ENCODE measurements at regions not wholly inside any gene's neighbourhood (a gene's known extent, or its start where the extent isn't known, plus 50 kb on each side); places are given as distances from the start of the nearest gene placed in this dataset.

DNA sequence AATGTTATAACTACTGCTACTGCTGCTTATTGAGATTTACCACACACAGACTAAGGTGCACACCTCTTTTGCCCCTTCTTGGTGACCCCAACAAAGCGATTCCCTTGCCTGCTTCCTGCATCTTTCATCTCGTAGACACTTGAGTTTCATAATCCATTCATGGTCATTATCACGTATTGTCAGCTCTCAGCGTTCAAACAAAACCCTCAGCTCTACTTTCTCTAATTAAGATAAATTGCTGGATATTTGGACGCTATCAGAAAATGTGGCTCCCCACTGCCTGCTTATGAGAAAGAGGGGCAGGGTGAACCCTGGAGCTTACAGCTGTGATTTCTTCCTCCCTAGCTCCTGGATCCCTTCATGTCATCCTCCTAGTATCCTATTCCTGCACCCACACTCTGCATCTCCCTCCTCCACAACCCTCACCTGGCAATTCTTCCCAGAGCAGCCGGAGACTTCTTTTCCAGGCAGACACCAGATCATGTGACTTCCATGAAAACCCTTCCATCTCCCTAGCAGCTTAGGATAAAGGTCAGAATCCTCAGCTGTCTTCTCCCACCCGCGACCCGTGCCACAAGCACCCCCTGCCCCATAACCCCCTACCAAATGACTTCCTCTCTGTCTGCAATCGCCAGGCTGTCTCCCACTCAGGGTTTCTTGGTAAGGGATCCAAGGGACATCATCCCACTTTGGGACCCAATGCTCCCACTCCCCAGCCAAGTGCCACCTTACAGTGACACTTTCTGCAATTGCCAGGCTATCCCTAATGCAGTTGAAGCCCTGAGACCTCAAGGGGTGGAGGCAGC is 146.5 kb downstream of the NSG2 start:
- no peak for DNase-seq

DNA sequence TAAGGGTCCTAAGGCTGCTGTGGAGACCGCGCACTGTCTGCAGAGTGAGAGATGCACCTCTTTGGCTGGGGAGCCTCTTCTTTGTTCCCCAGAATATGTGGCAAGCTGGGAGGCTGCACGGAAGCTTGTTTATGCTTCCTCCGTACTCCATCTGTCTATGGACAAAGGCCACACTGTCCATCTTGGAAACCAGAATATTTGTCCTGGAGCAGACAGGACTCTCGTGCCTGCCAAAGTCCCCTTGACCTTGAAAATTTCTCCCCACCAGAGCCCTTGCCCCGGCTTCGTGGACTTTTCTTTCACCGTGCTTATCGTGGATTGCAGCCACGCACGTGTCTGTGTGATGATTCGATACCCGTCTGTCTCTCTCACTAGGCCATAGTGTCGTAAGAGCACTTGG is 147.4 kb downstream of the NSG2 start:
- DNase-seq, result no peak

DNA sequence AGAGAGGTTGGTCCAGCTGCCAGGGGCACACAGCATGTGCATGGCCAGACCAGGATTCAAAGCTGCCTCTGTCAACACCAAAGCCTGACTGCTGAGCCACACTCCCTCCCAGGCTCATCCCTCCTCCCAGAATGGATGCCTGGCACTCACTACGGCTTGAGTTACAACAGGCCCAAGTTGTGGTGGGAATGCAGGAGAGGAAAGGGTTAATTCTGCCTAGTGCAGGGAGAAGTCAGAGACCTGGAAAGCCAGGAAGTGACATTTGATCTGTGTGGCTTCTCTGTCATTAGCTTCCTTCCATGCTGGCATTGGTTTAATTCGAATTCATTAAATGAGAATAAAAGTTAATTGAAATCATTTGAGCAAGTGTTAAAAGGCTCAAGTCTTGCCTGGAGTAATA is 150.0 kb downstream of the NSG2 start:
- no peak for DNase-seq

DNA sequence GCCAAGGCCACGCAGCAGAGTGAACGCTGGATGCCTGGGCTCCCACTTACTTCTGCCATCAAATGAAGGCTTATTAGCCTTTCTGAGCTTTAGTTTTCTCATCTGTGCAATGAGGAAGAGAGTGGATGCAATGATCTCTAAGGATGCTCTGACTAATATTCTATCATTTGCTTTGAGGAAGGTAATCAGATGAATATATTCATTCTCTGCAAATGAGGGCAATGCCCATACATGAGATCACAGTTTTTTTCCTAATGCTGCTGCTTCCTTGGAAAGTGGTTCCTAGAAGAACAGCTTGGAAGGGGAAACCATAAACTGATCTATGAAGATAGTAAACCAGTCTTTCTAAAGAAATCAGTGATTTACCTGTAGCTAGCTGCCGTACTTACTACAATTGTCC is 152.4 kb downstream of the NSG2 start:
- no peak for DNase-seq

DNA sequence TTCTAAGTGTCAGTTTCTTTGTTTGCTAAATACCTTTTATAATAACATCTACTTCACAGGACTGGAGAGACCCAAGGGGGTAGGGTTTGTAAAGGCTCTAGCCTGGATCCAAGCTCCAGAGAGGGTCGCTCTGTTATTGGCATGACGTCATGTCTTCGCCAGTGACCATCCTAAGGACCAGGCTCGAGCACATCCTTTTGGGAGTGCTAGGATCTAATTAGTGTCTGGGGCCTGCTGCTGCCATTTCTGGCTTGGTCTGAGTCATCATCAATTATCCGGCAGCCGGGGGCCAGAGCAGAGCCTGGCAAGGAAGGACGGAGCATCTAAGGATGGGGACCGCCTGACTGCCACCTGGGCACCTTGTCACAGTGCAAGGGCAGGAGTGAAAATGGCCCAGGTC is 153.0 kb downstream of the NSG2 start:
- no peak for DNase-seq

DNA sequence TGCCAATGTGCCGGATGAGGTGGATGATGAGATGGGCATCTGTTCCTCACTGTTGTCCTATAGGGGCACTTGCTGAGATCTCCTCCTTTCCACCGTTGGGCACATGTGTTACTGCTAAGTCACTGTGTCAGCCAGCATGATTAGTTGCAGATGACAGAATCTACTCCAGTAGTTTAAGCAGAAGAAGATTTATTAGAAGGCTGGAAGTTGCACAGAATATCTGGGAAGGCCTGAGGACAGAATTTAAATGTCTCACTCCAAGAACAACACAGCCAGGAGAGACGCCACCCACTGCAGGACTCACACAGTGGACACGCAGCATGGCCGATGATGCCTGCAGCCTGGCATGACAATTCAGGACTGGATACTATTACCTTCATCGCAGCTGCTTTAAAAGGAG is 157.5 kb downstream of the NSG2 start:
- no peak for DNase-seq

DNA sequence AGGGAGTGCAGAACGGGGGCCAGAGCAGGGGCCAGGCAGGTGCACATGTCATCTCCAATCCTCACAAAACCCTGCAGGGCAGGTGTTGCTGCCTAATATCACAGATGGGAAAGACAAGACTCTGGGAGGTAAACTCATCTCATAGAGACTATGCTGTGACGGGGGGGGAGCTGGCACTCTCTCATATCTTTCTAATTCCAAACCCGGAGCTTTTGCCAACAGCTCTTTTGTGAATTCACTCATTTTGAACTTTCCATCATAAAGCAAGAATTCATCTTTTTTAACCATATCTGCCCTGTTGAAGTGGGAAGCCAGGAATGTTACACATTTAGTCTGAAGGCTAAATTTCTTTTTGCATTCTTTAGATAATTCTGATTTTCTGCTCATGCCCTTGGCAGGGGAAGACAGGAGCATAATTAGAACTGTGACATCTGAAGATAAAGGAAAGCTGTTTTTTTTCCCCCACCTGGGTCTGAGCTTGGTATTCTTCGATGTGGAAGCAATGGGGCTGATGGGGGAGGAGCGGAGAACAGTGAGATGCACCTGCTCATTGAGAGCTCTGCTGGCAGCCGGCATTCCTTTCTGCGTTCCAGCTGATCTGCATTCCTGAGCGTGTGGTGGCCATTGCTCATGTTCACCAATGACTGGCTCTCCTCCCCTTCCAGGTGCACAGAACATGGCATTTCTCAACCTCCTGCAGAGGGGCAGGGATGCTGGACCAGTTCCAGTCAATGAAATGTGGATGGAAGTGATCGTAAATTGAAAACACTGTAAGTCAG is 159.2 kb downstream of the NSG2 start:
- DNase-seq, result no peak

DNA sequence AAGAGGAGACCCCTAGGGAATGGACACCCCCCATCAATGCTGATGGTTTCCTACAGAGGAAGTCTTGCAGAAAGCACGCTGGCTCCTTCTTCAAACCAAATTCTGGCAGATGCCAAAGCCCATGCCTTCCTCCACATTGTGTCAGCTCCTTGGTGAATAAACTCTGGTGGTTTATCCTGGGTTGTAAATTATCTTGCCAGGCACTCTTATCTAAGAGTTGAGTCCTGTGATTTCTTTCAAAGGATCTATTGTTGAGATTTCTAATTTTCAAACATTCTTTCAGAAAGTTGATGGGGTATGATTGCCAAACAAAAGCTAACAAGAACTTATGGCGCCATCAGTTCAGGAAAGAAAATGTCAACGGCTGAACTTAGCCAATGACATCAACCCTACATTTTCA is 160.4 kb downstream of the NSG2 start:
- DNase-seq, result no peak

DNA sequence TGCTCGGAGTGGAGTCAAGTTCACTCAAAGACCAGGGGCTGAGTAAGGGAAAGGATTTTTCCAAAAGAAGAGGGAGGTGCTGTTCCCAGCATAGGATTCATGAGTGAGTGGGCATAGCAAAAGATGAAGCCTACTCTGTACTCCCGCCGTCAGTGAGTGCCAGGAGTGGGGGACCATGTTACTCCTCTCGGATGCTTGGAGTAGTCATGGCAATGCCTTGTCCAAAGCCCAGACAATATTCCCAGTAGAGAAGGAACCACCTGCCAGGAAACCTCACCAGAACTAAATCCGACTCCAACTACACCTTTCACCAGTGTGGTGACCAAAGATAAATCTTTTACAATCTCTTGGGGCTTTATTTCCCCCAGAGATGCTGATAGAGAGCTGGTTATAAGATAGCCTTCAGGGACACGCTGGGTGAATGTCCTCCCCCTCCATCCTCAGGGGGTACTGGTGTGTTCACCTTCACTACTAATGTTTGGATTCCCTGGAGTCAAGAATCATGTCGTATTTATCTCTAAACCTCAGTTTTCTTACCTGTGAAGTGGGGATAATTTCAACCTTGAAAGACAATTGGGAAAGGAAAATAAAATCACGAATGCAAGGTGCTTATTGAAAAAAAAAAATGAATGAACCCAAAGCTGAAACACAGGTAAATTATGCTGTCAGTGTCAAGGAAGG is 165.2 kb downstream of the NSG2 start:
- DNase-seq, result no peak

DNA sequence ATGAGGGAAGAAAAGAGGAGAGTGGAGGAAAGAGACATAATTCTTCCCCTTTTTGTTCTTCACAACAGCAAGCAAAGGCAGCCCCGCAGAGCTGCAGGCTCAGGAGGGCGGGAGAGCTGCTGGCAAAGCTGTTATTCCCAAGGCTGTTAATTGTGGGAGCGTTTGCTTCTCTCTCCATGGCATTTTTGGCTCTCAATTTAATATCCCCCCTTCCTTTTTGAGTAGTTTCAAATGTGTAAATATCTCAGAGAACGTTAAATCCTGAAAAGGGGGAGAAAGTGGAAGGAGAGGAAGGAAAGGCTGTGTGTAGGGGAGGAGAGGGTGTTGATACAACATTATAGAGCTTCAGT is 165.7 kb downstream of the NSG2 start:
- DNase-seq, result no peak

DNA sequence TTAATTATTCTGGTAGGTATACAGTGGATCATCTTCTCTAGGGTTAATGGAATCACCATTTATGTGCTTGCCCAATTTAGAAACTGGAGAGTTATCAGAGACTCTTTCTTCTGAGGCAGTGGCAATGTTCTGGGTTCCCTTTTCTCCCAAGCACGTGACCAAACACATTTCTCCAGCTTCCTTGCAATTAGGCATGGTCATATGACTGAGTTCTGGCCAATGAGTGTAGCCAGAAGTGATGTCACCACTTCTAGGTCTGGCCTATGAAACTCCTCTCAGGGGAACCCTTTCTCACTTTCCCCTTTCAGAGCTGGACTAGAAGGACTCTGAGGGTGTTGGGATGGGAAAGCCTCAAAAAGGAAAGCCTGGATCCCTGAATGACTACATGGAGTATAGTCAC is 172.0 kb downstream of the NSG2 start:
- DNase-seq, result no peak

DNA sequence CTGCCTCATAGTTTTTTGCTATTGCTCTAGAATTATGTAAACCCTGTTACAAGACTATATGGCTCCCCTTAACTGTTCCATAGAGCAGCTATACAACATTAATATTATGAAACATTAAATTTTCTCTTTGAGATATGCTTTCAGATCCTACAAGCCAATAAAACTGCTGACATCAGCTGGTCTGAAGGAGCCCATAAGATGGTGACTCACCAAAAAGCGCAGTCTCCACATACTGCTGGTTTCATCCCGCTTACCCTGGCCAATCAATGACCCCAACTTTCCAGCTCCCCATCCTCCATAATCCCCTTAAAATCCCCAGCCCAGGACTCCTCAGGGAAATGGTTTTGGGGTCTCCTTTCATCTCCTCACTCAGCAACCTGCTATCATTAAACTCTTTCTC is 172.7 kb downstream of the NSG2 start:
- DNase-seq, result no peak

DNA sequence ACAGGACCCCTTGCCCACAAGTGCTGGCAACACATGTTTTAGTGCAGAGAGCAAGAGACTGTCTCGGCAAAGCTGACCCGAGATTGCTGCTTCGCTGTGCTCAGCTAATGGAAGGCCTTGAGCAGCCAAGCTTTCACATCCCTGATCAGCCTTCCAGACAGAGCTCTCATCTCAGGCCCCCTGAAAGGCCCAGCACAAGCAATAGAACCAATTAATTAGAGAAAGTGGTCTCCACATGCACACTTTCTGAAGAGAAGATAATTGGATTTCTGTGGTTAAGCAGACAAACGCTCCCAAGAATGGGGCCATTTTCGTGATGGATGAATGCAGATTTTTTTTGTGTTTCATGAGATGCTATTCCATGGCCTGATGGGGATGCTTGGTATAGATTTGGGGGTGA is 174.9 kb downstream of the NSG2 start:
- no peak for DNase-seq

DNA sequence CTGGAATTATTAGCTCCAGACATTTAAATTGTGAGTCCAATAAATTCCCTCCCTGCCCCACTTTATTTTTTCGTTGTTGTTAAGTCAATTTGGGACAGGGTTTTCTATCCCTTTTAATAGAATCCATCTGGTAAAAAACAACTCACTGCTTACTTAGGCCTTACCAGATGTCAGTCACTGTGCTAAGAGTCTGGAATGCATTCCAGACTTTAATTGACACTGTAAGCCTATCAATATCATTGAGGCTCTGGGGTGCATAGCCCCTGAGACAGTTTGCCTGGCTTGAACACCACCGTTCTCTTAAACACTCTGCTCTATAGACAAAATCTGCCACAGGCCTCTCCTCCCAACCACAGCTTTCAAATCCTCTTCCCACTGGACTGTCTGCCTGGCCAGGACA is 175.9 kb downstream of the NSG2 start:
- DNase-seq, result no peak

DNA sequence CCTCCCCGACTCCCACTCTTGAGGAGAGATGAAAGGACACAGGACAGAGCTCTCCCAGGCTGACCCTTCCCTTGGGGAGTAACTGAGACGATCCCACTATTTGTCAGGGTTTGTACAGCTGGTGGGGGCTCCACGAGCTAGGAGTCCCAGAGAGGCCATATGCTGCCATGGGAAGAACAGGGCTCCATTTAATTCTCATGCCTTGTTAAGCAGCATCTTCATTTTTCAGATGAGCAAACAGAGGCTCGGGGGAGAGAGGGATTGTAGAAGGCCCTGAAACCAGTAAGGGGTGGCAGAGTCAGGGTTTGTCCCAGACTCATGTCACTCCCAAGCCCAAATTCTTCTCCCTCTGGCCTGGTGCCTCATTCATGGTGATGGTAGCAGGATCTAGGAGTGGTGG is 176.4 kb downstream of the NSG2 start:
- DNase-seq, result no peak

DNA sequence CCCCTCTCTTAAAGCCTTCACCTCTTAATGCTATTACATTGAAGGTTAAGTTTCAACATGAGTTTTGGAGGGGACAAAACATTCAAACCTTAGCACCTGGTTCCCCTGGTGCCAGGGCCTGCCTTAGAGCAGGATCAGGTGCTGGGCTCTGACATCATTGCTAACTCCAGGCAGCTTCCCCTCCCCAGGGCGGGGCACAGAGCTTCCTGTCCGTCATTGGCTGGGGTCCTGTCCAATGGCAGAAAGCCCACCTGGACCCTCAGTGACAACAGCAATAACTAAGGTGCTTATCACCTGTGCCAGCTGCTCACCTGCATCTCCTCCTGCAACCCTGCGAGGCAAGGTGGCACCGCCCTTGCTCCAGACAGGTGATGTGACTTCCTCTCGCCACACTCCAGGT is 177.4 kb downstream of the NSG2 start:
- DNase-seq, result no peak

DNA sequence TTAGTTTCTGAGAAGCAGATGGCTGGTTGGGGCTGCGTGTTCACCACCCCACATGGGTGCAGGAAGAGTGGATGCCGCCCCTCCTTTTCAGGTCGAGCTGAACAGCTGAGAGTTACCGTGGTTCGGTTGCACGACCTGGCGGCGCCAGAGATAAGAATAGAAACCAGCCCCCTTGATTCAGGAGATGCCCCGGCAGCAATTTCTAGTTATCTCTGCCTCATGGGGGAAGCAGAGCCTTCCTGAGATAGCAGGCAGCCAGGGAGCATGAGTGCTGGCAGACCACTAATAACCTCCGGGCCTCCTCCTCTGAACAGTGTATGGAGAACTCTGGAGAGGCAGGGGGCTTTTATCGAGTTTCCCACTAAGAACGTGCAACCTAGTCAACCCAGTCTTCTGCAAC is 177.8 kb downstream of the NSG2 start:
- DNase-seq, result no peak

DNA sequence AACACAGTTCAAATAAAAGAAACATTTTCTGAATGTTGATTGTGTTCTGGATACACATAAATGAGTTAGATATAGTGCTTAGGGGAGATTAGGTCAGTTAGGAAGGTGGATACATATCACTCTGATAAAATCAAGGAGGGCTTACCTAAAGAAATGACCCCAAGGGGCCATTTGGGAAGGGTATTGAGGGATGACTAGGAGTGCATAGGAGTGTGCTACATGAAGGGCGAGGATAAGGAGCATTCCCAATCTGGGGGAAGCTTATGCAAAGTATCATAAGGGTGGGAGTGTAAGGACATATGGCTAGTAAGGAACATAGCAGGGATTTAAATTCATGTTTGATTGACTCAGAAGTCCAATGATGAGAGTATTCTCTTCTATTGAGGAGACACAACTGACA is 183.6 kb downstream of the NSG2 start:
- no peak for DNase-seq

DNA sequence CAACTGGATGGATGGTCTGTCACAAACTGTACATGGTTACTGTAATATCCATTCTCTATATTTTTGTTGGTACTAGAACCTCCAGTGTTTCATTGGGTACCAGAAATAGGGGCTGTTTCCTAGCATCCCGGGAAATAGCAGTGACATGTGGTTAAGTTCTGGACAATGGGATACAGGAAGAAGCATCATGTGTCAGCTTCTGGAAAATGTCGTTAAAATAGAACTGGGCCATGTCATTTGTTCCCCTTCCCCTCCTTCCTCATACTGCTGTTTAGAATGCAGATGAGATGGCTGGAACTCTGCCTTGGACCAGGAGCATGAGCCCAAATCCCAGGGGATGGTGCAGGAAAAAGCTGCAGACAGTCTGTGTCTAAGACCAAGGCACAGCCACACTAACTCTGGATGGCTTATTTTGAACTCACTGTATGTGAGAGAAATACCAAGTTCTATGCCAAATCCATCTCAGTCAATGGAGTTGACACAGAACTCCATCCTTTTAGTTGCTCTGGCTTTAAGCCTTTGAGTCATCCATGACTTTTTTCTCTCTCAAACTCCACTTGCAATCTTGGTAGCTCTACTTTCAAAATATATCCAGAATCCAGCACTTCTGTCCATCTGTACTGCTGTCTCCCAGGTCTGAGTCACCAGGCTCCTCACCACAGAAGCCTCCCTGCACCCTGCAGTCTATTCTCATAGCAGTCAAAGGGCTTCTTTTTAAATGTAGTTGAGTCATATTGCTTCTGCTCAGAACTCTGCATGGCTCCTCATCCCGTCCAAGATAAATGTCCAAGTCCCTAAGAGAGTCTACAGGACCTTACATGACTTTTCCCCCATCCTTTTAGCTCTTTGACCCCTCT is 184.2 kb downstream of the NSG2 start:
- peak in 1 of 2 experiments; percentile 17 for DNase-seq

DNA sequence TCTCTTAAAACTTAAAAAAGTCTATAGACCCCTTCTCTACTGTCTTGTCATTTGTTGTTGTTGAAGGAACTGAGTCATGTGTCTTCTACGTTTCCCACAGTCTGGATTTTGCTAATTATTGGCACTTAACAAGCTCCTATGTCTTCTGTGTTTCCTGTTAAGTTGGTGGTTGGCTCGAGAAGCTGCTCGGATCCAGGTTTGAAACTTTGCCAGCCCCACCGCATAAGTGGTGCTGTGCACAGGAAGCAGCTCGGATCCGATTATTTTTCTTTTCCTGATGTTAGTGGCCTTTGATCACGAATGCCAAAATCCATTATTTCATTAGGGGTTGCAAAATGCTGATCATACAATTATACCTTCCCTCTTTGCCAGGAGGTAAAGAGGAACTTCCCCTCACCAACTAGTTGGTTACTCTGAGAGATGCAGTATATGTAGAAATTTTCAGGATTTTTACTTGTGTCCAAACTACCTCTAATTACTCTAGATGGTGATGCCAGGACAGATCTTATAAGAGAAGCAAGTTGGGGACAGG is 186.5 kb downstream of the NSG2 start:
- no peak for DNase-seq

DNA sequence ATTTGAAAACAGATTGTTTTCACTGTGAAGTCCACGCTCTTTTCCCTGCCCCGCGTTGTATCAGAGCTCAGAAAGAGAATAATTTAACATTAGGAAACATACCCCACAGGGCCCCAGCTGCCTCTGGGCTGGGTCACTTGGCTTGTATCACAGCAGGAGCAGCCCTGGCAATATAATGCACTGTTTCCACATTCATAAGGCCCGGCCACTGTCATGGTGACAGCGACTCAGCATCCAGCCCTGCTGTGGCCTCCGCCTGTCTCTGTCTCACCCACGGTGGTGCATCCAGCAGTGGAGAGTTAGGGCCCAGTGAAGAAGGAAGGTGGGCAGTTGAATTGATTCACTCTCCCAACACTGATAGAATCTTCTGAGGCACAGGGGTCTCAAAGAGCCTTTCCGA is 188.9 kb downstream of the NSG2 start:
- no peak for DNase-seq

DNA sequence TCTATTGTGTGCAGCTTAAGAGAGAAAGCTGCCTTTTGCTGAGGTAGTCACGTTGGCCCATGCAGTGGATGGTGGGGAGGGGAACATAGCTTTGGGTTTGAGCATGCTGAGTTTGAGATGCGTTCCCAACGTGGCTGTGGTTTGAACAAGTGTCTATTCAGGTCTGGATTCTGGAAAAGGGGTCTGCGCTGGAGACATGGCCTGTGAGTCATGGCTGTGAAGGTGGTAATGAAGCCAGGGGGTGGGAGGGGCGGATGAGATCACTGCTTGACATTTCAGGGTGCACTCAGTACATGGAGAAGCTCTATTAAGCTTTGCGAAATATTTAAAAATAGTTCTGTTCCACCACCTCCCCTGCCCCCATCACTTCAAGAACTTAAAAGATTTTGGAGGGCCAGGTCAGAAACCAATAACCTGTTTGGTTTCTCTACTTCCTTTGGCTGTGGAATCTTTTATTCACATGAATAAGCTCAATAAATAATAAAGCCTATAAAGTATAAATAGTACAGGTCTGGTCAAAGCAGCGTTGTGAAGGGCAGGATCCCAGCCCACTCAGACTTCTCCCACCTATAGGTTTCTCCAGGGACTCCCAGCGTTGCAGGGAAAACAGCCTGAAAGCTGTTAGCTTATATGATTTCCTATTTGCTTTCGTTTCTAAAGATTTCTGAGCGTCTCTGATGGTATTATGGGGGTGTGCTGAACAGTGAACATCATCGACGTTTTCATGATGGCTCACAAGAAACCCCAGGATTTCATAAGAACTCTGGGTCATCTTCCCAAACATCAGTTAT is 189.9 kb downstream of the NSG2 start:
- DNase-seq, result no peak
